GM21576 (cell line): ENCODE measurements at regions not wholly inside any gene's neighbourhood (a gene's known extent, or its start where the extent isn't known, plus 50 kb on each side); places are given as distances from the start of the nearest gene placed in this dataset.

ENCODE experiments used
- ATAC-seq: cut with Tn5 transposase; IDR thresholded peaks from one replicate; pipeline ENCODE4 v1.9.1; 2021; ENCODE audit warnings: mild to moderate bottlenecking, moderate library complexity; ENCODE audit not compliant: unreplicated experiment

- no peak for ATAC-seq
Observed at GRCh38 chr15:89421219-89421618, 75.2 kb downstream of the RHCG start.

GRCh38 chr15:89419370-89419984, 76.9 kb downstream of the RHCG start:
- no peak for ATAC-seq

GRCh38 chr15:89417206-89417725, 79.1 kb downstream of the RHCG start:
- no peak for ATAC-seq

- peak; percentile 86 for ATAC-seq
Observed at GRCh38 chr15:89416339-89417183, 79.8 kb downstream of the RHCG start.

GRCh38 chr15:89414571-89414970, 79.9 kb upstream of the POLG start:
- ATAC-seq, result no peak

- ATAC-seq, result no peak
Observed at GRCh38 chr15:89413877-89414276, 79.3 kb upstream of the POLG start.

- no peak for ATAC-seq
Observed at GRCh38 chr15:89412905-89413411, 78.3 kb upstream of the POLG start.

GRCh38 chr15:89410039-89410435, 75.4 kb upstream of the POLG start:
- ATAC-seq, result no peak

GRCh38 chr15:89409184-89410038, 74.8 kb upstream of the POLG start:
- ATAC-seq, result no peak

- no peak for ATAC-seq
Observed at GRCh38 chr15:89408372-89409183, 74.0 kb upstream of the POLG start.

- no peak for ATAC-seq
Observed at GRCh38 chr15:89406940-89407607, 72.5 kb upstream of the POLG start.

GRCh38 chr15:89406218-89406939, 71.8 kb upstream of the POLG start:
- no peak for ATAC-seq

GRCh38 chr15:89405494-89405893, 70.9 kb upstream of the POLG start:
- no peak for ATAC-seq

GRCh38 chr15:89404023-89404422, 69.4 kb upstream of the POLG start:
- ATAC-seq, result no peak

GRCh38 chr15:89402518-89402805, 67.8 kb upstream of the POLG start:
- ATAC-seq, result no peak

- ATAC-seq, result no peak
Observed at GRCh38 chr15:89401631-89402517, 67.2 kb upstream of the POLG start.

- ATAC-seq, result no peak
Observed at GRCh38 chr15:89400782-89401545, 66.3 kb upstream of the POLG start.
